Right lung (tissue), 2 donors: ENCODE measurements at regions not wholly inside any gene's neighbourhood (a gene's known extent, or its start where the extent isn't known, plus 50 kb on each side); places are given as distances from the start of the nearest gene placed in this dataset.
"Not testable (repeated sequence)": the region's sequence is repeated elsewhere in the genome, so short reads cannot be mapped to it uniquely, and the experiment has no call there.

Source experiments
- DNase-seq, 2 donors: peaks; one replicate each; pipeline ENCODE4 v3.0.0-alpha.2; 2013

- DNase-seq = no peak
Measured at GRCh38 chr2:129803871-129804270, 175.6 kb upstream of the RAB6C start.

- DNase-seq = no peak
Measured at GRCh38 chr2:129805899-129806298, 173.6 kb upstream of the RAB6C start.

- DNase-seq = no peak
Measured at GRCh38 chr2:129806317-129806716, 173.1 kb upstream of the RAB6C start.

- DNase-seq = no peak
Measured at GRCh38 chr2:129806990-129807389, 172.5 kb upstream of the RAB6C start.

- not testable (repeated sequence) for DNase-seq
Measured at GRCh38 chr2:129807642-129808338, 171.7 kb upstream of the RAB6C start.

- no peak for DNase-seq
Measured at GRCh38 chr2:129810521-129810920, 168.9 kb upstream of the RAB6C start.

GRCh38 chr2:129812071-129812470, 167.4 kb upstream of the RAB6C start:
- peak; percentile 2 to 11 for DNase-seq

GRCh38 chr2:129812654-129813053, 166.8 kb upstream of the RAB6C start:
- DNase-seq = no peak

- DNase-seq = no peak
Measured at GRCh38 chr2:129813404-129813803, 166.1 kb upstream of the RAB6C start.

GRCh38 chr2:129816813-129817574, 162.5 kb upstream of the RAB6C start:
- DNase-seq = no peak

- no peak for DNase-seq
Measured at GRCh38 chr2:129819855-129820254, 159.6 kb upstream of the RAB6C start.

- DNase-seq = no peak
Measured at GRCh38 chr2:129820908-129821307, 158.6 kb upstream of the RAB6C start.

GRCh38 chr2:129821445-129821844, 158.0 kb upstream of the RAB6C start:
- DNase-seq = no peak

- no peak for DNase-seq
Measured at GRCh38 chr2:129823044-129823443, 156.4 kb upstream of the RAB6C start.

- DNase-seq = no peak
Measured at GRCh38 chr2:129827311-129828090, 152.0 kb upstream of the RAB6C start.

- no peak for DNase-seq
Measured at GRCh38 chr2:129828792-129829191, 150.7 kb upstream of the RAB6C start.

- DNase-seq = no peak
Measured at GRCh38 chr2:129829588-129829987, 149.9 kb upstream of the RAB6C start.

- DNase-seq = no peak
Measured at GRCh38 chr2:129831018-129831417, 148.4 kb upstream of the RAB6C start.

GRCh38 chr2:129833465-129833864, 146.0 kb upstream of the RAB6C start:
- DNase-seq = not testable (repeated sequence)

- DNase-seq = no peak
Measured at GRCh38 chr2:129847043-129847442, 132.4 kb upstream of the RAB6C start.

- DNase-seq = peak; percentile 48 to 66
Measured at GRCh38 chr2:129849559-129850160, 129.8 kb upstream of the RAB6C start.

GRCh38 chr2:129857200-129857599, 122.3 kb upstream of the RAB6C start:
- DNase-seq = peak in 1 of 2 donors; percentile 8
